Right renal pelvis (tissue), 4 donors: ENCODE measurements at regions not wholly inside any gene's neighbourhood (a gene's known extent, or its start where the extent isn't known, plus 50 kb on each side); places are given as distances from the start of the nearest gene placed in this dataset.
A peak's percentile ranks its signal among the peaks of the same experiment; 100 is the strongest.

ENCODE experiments used
- DNase-seq, 4 donors: peaks; one replicate each; pipeline ENCODE4 v3.0.0-alpha.2; 2013; ENCODE audit warnings: low read depth in 4 of 4, low spot score in 3 of 4, missing footprints in 1 of 4

DNA sequence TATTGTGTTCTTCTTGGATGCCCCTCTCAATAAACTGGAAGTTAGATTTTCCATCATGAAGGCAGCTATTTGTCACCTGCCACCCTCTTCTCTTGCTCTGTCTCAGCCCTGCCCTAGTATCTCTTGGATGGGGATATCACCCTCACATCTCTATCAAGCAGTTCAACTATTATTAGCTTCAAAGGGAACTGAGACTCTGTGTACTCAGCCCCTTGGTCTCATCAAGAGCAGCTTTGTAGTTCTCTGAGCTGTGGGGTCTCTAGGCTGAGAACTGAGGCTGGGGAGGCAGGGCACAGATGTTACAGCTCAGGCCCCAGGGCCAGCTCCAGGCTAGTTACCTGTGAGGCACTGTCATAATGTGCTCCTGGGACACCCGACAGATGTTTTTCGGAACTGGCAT is 130.3 kb downstream of the DAD1 start:
- no peak for DNase-seq

DNA sequence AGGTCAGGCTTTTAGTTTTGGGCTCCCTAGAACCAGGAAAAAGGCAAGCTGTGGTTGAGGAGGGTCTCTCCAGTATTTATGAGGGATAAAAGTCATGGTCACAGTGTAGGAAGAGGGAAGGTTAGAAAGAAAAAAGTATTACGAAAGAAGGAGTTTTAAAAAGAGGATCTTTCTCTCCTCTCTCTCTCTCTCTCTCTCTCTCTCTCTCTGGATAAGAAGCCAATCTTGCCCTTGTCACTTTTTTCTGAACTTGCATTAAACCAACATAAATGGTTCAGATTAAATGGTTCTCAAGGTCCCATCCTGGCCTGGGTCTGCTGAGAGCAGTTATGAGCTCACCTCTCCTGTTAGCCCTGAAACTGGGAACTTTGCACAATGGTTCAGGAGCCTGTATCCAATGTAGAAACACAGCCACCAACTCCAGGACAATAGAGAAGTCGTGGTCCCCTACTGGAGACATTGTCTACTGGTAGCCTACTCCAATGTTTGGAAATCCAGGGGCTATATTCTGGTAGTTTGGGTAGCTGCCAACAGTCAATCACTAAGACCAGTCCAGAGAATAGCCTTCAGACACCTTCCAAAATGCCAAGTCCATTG is 131.9 kb downstream of the DAD1 start:
- DNase-seq, result no peak

DNA sequence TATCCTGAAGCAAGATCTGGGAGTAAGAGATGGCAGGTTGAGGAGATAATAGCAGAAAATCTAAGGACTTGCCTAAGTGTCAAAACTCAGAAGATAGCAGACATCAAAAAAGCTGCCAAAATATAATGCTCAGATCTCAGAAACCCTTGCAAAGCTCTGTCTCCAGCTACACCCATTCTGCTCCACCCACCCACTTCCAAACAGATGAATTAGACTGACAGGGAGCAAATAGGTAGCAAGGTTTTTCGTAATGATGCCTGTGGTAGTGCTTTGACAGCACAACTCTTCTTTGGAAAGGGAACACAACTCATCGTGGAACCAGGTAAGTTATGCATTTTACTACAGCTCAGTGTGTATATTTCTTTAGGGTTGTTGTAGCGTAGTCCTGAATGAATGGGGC is 132.6 kb downstream of the DAD1 start:
- DNase-seq, result no peak

DNA sequence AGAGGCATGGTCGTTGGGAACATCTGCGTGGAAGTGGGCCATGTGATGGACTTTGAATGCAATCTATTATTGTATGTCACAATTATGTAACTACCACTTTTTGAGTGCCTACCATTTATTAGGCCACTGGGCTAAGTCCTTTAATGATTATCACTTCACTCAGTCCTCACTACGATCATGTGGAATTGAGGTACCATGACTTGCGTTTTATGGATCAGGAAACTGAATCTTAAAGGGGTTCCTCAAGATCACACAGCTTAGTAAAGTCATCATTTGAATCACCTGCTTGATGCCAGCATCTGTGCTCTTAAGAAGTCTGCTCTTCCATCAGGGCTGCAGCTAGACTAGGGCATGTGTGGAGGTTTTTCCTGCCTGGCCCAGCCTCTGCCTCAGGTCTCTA is 136.7 kb downstream of the DAD1 start:
- no peak for DNase-seq

DNA sequence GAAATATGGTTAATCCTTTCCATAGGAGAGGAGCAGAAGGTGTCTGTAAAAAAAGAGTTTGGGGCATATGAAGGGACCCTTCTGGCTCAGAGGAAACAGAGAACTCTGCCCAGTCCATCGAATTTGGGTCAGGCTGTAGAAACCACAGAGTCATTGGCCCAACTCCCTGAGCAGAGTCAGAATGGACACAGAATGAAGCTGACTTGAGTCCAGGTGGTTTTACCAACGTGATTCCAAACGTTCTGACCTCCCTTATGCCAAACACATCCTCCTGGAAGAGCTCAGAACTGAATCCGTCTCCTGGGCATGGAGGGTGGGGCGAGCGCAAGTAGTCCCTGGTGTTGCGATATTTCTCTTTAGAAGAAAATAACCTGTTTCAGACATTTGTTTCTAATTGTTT is 138.8 kb downstream of the DAD1 start:
- no peak for DNase-seq

DNA sequence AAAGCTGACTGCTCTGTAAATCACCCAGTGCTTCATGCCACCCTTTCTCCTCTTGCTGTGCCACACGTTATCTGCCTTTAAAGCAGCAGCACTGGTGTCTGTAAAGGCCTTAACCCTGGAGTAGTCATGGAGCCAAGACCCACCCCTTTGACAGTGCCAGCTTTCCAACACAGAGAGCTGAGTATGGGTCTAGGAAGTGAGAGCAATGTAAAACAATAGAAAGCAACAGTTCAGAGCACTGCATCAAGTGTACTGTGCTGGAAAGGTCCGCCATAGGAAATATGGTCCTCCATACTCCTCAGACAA is 139.5 kb downstream of the DAD1 start:
- no peak for DNase-seq

DNA sequence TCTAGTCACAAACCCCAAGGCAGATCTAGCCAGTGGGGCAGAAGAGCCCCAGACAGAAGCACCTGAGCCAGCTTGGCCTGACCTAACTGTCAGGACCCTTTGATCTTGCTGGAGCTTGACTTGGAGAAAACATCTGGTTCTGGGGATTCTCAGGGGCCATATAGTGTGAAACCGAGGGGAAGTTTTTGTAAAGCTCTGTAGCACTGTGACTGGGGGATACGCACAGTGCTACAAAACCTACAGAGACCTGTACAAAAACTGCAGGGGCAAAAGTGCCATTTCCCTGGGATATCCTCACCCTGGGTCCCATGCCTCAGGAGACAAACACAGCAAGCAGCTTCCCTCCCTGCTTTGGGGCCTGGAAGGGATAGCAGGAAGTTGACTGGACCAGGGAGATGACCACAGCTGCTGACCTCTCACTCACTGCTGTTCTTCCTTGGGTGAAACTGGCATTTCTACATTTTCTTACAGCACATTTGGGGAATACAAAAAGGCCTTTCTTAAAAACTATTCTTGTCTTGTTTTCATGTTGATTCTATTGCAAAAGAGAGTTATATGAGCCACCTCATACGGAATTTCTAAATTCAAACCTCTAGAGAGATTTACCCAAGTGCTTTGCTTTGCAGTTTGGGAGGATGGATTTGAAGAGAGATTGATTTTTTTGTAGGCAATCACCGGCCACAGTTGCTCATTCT is 140.0 kb downstream of the DAD1 start:
- DNase-seq, result no peak

DNA sequence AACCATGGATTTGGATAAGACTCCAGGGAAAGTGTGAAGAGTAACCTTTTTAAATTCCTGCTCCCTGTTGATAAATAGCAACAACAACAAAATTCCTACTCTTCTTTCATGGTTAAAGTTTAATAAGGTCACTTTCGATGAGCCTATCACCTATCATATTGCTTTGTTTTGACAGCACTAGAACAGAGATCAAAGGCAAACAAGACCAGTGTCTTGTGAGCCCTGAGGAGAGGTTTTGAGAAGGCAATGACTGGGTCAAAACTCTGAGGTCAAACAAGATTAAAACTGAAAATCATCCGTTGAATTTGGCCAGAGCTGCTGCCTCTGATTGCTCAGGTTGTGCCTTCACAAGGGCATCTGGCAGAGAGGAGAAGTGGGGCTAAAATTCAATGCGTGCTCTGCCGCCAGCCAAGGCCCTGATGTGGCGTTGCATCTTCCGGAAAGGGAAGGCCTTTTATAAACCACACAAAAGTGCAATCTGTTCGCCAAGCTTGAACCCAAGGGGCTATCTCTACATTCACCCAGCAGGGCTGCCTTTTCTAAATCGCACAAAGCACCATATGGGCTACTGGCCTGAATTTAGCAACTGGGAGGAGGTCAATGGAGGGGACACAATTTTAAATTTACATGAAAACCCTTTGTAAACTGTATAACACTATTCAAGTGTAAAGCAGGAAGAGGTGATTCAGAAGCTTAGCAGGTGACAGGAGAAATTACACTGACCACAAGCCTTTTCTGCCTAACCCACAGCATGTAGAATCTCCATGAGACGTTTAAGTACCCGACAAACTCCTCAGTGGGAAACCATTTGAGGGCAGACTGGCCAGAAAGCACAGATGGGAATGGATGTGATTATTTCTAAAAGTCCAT is 140.8 kb downstream of the DAD1 start:
- no peak for DNase-seq

DNA sequence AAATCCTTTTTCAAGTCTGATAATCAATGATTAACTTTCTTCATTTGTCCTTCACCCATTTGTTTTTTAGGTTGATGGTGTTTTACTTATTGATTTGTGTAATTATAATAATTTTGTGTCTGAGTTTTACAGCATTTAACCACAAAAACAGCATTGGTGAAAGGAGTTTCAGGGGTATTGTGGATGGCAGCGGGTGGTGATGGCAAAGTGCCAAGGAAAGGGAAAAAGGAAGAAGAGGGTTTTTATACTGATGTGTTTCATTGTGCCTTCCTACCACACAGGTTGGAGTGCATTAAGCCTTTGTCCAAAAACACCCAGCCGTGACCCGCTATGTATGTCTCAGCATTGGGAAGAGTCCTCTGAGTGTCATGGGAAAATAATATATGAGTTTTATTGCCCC is 150.3 kb downstream of the DAD1 start:
- DNase-seq, result no peak

DNA sequence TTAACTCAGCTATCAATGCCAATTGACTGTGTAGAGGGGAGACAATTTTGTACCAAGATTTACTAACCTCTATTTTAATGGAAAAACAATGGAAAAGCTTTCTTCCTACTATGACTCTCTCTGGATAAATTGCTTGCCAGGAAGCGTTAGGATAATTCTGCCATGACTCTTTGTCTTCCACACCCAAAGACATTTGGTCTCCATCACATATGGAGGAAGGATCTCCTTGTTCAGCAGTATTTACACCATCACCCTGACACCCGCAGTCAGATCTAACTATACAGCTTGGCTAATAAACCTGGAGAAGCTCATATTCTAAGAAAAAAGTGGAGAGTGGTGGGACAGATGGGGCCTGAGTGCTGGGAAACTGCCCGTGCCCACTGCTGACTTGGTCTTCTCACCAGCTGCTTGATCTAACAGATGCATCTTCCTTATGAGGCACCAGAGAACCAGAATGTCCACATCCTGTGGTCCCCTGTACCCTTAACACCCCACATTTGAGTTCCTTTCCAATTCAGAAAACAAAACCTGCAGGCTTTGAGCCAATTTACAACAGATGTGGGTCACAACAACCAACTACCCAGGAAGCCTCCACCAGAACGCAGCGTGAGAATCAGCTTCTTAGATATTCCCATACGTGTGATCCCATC is 154.0 kb downstream of the DAD1 start:
- no peak for DNase-seq

DNA sequence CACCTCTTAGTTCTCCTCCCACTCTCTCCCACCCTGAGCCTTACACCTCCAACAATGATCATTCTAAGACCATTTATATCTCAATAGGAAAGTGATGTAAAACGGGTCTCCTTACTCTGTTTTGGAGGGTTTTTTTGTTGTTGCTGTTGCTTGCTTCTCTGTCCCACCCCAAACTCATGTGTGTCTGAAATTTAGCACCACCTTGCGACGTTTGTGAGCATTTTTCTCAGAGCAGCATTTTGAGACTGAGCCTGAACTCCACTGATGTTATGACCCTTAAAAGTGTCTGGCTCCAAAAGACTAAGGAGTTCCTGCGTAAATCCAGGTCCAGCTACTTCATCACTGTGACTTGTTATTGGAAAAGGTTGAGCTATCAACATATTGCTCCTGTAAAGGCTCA is 155.0 kb downstream of the DAD1 start:
- DNase-seq, result no peak

DNA sequence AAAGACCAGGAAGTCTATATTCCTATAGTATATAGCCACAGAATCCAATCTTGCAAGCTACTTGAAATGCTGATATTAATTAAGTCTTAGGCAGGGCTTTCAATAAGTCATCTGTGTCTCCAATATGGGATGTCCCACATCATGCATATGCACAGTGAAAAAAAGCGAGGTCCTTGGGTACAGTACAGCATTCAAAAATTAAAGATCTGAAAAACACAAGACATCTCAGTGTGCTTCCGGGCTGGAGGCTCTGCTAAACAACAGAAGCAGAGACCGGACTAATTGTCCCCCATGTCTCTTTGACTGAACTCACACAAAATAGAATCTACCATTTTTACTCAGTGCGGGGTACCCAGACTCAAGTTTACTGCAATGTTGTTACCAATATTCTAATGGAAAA is 156.0 kb downstream of the DAD1 start:
- DNase-seq, result no peak

DNA sequence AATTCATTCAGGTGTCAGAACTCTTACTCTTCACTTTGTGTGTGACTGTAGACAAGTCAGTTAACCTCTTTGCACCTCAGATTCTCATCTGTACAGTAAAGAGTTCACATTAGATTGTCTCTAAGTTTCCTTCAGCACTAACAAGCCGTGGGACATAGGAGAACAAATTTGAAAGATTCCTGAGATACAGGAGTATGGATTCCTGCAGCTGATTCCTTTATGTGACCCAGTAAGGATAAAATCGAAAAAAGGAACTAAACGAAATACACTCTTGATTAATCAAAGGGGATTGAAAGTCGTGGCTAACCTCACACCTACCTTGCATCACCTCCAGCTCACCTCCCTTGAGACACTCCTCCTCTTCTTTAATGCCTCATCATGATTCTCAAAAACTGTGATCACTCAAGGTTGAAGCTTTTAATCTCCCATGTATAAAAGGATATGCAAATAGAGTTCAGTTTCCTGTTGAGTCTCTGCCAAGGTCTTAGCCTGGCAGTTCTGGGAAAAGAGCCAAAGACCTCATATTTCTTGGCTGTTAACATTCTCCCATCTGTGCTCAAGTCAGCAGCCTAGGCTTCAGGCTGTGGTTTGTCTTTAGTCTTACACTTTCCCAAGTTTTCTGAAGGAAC is 156.6 kb downstream of the DAD1 start:
- peak; percentile 77 to 87 (median 83) for DNase-seq

DNA sequence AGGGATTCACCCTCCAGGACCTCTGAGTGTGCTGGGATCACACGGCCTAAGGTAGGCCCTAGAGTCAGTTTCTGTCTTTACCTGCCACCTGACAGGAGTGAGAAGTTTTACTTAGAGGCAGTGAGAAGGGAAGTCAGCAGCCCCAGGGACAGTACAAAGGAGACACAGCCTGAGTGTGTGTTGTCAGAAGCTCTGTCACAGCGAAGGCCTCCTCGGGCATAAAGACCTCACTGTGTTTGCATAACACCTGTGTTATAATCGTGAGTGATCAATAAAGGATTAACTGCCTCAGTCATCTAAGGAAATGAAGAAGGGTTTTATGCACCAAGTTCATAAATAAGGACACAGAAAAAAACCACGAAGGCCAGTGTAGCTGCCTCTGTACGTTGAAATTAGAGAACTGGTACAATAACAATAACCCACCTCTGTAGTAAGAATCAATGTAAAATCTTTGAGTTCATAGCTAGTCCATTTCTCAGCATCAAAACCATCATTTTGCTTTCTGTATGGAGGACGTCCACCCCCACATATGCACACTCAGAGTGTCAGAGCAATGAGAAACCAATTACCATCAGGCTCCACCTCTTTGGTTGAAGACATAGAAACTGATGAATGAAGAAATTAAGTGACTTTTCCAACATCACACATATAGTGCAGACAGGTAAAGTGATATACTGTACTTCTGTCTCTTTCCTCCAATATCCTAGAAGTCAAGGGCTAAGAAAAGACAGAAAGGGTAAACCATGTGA is 159.3 kb downstream of the DAD1 start:
- no peak for DNase-seq

DNA sequence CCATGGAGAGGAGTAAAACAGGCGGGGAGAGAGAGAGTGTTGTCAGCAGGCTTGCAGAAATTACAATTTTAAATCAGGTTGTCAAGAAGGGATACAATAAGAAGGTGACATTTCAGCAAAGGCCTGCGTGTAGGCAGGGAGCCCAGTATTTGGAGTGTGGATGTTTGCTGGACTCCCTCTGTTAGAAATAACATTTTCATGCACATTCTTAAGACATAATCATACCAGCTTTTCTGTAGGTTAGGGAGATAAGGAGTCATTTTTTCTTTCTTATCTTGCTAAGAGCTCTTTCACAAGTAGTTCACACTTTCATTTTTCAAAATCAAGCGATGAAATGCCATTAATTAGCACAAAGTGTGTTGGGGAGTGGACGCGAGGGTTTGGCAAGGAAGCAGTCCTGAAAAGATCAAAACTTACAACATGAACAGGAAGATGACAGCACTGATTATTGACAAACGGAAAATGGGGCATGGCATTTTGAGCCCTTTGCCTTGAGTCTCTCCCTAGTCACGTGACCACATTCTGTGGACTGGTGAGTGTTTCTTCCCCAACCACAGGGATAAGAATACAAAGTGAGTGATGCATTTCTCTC is 160.2 kb downstream of the DAD1 start:
- DNase-seq, result no peak

DNA sequence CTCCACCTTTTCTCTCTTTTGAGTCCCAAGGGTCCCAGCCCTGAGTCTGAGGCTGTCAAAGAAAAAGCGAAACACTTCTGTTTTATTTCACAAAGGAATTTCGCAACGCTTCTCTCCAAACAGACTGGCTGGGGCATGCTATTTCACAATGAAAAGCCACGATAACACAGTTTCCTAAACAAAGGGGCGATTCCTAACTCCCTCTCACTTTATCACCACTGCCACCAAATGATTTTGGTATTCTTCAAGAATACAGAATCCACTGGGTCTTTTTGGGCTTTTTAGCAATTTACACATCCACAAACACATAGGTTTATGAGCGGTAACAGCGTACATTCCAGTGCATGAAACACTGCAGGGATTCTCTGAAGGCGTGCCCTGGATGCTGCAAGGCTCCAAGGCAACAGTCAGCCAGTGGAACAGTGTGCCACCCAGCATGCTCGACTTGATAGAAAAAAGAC is 161.2 kb downstream of the DAD1 start:
- no peak for DNase-seq

DNA sequence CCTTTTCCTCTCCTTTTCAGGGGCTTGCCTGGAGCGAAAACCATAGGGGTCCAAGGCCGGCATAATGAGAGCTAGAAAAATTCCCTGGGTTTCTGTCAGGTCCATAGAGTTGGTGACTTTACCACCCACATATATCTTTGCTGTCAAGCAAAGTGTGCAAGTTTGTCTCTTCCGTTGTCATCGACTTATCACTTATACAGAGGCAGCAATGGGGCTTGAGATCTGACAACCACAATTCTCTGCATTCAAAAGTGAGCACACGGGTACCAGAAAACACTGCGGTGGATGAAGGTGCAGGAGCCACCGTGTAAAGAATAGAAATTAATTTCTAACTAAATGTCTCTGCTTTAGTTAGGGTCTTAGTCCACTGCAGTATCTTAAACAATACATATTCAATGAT is 162.3 kb downstream of the DAD1 start:
- DNase-seq, result no peak

DNA sequence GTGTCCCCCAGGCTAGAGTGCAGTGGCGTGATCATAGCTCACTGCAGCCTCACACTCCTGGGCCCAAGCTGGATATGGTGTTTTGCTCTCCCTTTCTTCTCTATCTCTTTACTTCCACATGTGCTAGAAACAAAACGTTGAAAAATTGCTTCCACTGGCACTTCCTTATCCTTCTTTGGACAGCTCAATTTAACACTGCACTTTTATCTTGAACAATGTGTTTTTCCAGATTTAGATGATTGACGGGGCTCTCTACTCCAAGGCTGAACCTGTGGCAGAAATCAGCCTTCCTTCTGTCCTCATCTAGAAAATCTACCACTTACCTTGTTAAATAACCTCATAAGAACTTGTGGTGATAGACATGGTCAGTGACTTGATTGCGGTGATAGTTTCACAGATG is 165.1 kb downstream of the DAD1 start:
- DNase-seq, result no peak

DNA sequence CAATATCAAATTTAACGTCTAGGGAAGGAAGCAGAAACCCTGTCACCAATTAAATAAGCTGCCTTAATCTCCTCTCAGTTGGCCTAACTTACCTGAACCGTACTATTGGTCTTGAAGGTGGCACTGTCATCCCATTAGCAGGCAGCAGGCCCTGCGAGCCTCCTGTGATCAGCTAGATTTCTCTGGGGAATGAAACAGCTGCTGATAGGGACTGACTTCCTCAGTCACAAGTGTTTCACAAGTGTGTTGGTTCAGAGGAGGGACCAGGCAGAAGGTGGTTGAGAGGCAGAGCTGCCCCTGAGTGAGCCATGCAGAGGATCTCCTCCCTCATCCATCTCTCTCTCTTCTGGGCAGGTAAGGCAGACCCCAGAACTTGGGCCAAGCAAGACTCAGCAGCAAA is 166.8 kb downstream of the DAD1 start:
- DNase-seq, result no peak

DNA sequence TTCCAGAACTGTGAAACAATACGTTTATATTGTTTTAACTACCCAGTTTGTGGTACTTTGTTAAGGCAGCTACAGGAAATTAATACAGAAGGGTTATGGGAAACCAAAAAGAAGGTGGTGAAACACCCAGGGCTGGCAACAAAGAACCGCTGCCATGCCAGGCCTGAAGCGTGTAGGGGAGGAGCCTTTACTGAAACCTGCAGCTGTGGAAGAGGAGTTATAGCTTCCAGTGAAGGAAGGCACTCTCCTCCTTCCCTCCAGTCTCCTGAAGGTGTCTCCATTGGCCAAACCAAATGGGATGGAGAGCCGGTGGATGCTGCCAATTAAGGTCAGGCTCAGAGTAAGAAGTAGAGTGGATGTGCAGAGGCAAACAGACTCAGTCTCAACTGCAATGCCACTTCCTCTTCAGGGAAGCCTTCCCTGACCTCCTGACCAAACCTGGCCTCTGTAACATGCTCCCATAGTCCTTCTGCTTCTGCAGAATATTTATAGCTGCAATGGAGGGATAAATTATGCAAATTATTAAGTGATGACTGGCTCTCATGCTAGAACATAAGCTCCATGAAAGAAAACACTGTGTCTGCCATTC is 168.3 kb downstream of the DAD1 start:
- no peak for DNase-seq
